ENCODE measurements at regions not wholly inside any gene's neighbourhood (a gene's known extent, or its start where the extent isn't known, plus 50 kb on each side); places are given as distances from the start of the nearest gene placed in this dataset.
"Not testable (repeated sequence)": the region's sequence is repeated elsewhere in the genome, so short reads cannot be mapped to it uniquely, and the experiment has no call there.

GRCh38 chr14:105876829-105877228 is 350.4 kb downstream of the TMEM121 start:
- DNase-seq (ENCODE audit: low spot score) = no peak

GRCh38 chr14:105877645-105878044 is 351.3 kb downstream of the TMEM121 start:
- DNase-seq (ENCODE audit: low spot score) = no peak

- DNase-seq (ENCODE audit: low spot score) = no peak
Measured at GRCh38 chr14:105878125-105878524, 351.7 kb downstream of the TMEM121 start.

- DNase-seq (ENCODE audit: low spot score) = no peak
Measured at GRCh38 chr14:105878554-105878953, 352.2 kb downstream of the TMEM121 start.

GRCh38 chr14:105879503-105879866 is 353.1 kb downstream of the TMEM121 start:
- DNase-seq (ENCODE audit: low spot score) = no peak

- no peak for DNase-seq (ENCODE audit: low spot score)
Measured at GRCh38 chr14:105879867-105880561, 353.6 kb downstream of the TMEM121 start.

- DNase-seq (ENCODE audit: low spot score) = no peak
Measured at GRCh38 chr14:105880616-105881015, 354.2 kb downstream of the TMEM121 start.

- no peak for DNase-seq (ENCODE audit: low spot score)
Measured at GRCh38 chr14:105881021-105881930, 354.9 kb downstream of the TMEM121 start.

GRCh38 chr14:105882011-105882410 is 355.6 kb downstream of the TMEM121 start:
- DNase-seq (ENCODE audit: low spot score) = not testable (repeated sequence)

GRCh38 chr14:105882626-105883025 is 356.2 kb downstream of the TMEM121 start:
- DNase-seq (ENCODE audit: low spot score) = no peak

GRCh38 chr14:105883066-105884005 is 357.0 kb downstream of the TMEM121 start:
- DNase-seq (ENCODE audit: low spot score) = no peak

GRCh38 chr14:105884192-105884807 is 357.9 kb downstream of the TMEM121 start:
- not testable (repeated sequence) for DNase-seq (ENCODE audit: low spot score)

- DNase-seq (ENCODE audit: low spot score) = no peak
Measured at GRCh38 chr14:105884808-105885281, 358.5 kb downstream of the TMEM121 start.

GRCh38 chr14:105885561-105886320 is 359.4 kb downstream of the TMEM121 start:
- no peak for DNase-seq (ENCODE audit: low spot score)

GRCh38 chr14:105886791-105887191 is 360.4 kb downstream of the TMEM121 start:
- not testable (repeated sequence) for DNase-seq (ENCODE audit: low spot score)

- DNase-seq (ENCODE audit: low spot score) = no peak
Measured at GRCh38 chr14:105887692-105888091, 361.3 kb downstream of the TMEM121 start.

- DNase-seq (ENCODE audit: low spot score) = no peak
Measured at GRCh38 chr14:105888151-105888550, 361.8 kb downstream of the TMEM121 start.

- DNase-seq (ENCODE audit: low spot score) = no peak
Measured at GRCh38 chr14:105888784-105889665, 362.6 kb downstream of the TMEM121 start.

- DNase-seq (ENCODE audit: low spot score) = no peak
Measured at GRCh38 chr14:105889666-105890473, 363.5 kb downstream of the TMEM121 start.
